Tongue (tissue), 1 donor: ENCODE measurements at regions not wholly inside any gene's neighbourhood (a gene's known extent, or its start where the extent isn't known, plus 50 kb on each side); places are given as distances from the start of the nearest gene placed in this dataset.
"Not testable (repeated sequence)": the region's sequence is repeated elsewhere in the genome, so short reads cannot be mapped to it uniquely, and the experiment has no call there.

Source experiments
- DNase-seq: peaks from one replicate; pipeline ENCODE4 v3.0.0-alpha.2; 2015

- no peak for DNase-seq
These were observed 247.8 kb upstream of the KRR1 start for GRCh38 chr12:75759196-75759595.

- no peak for DNase-seq
These were observed 245.4 kb upstream of the KRR1 start for GRCh38 chr12:75756771-75757170.

- no peak for DNase-seq
These were observed 244.7 kb upstream of the KRR1 start for GRCh38 chr12:75756111-75756510.

- DNase-seq: no peak
These were observed 243.3 kb upstream of the KRR1 start for GRCh38 chr12:75754698-75755097.

- DNase-seq: no peak
These were observed 242.7 kb upstream of the KRR1 start for GRCh38 chr12:75754141-75754540.

GRCh38 chr12:75751769-75752471, 240.5 kb upstream of the KRR1 start:
- no peak for DNase-seq

GRCh38 chr12:75750716-75751306, 239.4 kb upstream of the KRR1 start:
- DNase-seq: peak; percentile 77

- DNase-seq: not testable (repeated sequence)
These were observed 237.6 kb upstream of the KRR1 start for GRCh38 chr12:75748990-75749389.

GRCh38 chr12:75748136-75748535, 236.7 kb upstream of the KRR1 start:
- DNase-seq: no peak

GRCh38 chr12:75747572-75748021, 236.2 kb upstream of the KRR1 start:
- DNase-seq: peak; percentile 77

GRCh38 chr12:75746621-75747020, 235.2 kb upstream of the KRR1 start:
- no peak for DNase-seq

GRCh38 chr12:75744607-75745256, 233.3 kb upstream of the KRR1 start:
- no peak for DNase-seq

- DNase-seq: no peak
These were observed 231.6 kb upstream of the KRR1 start for GRCh38 chr12:75742961-75743360.

GRCh38 chr12:75742048-75742447, 230.6 kb upstream of the KRR1 start:
- DNase-seq: no peak

- no peak for DNase-seq
These were observed 228.5 kb upstream of the KRR1 start for GRCh38 chr12:75739912-75740311.

GRCh38 chr12:75739098-75739497, 227.7 kb upstream of the KRR1 start:
- not testable (repeated sequence) for DNase-seq

- no peak for DNase-seq
These were observed 227.1 kb upstream of the KRR1 start for GRCh38 chr12:75738486-75738885.

- no peak for DNase-seq
These were observed 224.4 kb upstream of the KRR1 start for GRCh38 chr12:75735853-75736252.

- DNase-seq: no peak
These were observed 217.4 kb upstream of the KRR1 start for GRCh38 chr12:75728826-75729225.

- no peak for DNase-seq
These were observed 216.2 kb upstream of the KRR1 start for GRCh38 chr12:75727577-75727976.

GRCh38 chr12:75725521-75726111, 214.2 kb upstream of the KRR1 start:
- DNase-seq: peak; percentile 75

GRCh38 chr12:75724928-75725312, 213.5 kb upstream of the KRR1 start:
- peak; percentile 93 for DNase-seq

GRCh38 chr12:75724307-75724927, 213.0 kb upstream of the KRR1 start:
- DNase-seq: no peak
